ENCODE measurements at regions not wholly inside any gene's neighbourhood (a gene's known extent, or its start where the extent isn't known, plus 50 kb on each side); places are given as distances from the start of the nearest gene placed in this dataset.

DNA sequence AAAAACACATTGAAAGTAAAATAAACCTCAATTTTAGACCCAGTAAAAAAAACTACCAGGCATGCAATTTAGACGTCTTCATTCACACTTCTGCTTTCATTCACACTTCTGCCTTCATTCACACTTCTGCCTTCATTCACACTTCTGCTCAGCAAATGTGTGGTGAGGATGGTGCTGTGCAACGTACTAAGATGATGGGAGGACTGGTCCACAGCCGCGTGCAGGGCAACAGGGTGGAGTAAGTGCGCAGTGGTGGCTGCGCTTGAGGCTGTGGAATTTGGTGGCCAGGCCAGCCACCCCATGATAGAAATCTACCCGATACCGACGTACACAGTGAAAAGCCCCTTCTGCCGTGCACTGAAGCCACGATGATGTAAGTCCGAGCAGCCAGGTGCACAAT is 114.3 kb upstream of the CD93 start:
- intact Hi-C loops (cut with DNase I): no loop called here

DNA sequence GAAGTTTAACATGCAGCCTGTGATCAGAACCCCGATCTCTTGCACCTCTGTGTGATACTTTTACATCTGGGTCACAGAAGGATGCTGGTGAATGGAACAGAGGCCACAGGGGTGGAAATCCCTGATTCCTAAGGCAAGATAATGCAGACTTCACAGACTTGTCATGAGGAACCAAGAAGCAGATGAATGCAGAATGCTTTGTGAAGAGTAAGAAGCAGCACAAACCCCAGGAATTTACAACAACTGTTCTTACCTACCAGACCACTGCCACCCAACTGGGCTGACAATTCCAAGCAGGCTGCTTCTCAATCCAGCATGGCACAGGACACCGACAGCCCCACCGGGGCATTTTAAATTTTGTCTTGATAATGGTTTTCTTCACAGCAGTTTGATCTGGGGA is 113.2 kb upstream of the CD93 start:
- intact Hi-C loops (cut with DNase I): no loop called here

More for the DNA sequence above, 114.3 kb upstream of the CD93 start:
- DNase-seq (ENCODE audit: low spot score): no peak

DNA sequence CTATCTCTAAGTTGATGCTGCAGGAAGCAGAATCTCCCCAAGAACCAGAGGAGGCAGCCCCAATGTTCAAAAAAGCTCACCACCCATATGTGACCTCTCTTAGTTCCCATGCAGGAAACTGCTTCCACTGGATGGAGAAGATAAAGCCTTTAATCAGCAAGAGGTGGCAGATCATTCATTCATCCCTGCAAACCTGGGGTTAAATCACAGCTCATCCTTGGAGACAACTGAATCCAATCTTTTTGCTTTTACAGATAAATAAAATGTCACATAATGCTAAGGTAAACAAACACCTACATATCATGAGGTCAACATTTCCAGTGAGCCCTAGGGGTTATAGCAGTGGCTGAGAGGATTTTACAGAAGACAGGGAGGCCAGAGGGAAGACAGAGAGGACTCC is 112.7 kb upstream of the CD93 start:
- intact Hi-C loops (cut with DNase I): no loop called here
- no peak for DNase-seq (ENCODE audit: low spot score)

More for the DNA sequence above, 113.2 kb upstream of the CD93 start:
- no peak for DNase-seq (ENCODE audit: low spot score)

DNA sequence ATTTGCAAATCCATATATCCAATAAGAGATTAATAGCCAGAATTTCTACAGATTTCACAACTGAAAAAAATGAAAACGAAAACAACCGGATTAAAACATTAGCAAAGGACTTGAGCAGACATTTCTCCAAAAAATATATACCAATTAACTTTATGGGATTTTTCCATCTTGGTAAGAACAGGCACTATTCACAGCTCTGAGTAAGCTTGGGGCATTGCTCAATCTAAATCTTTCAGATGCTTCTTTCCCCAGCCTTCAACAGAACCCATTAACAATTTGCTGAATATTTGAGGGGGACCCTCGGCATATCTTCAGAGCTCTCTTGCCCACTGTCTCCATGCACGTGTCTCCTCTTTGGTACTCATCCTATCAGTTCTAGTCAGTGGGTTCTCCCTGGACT is 111.7 kb upstream of the CD93 start:
- intact Hi-C loops (cut with DNase I): no loop called here
- no peak for DNase-seq (ENCODE audit: low spot score)

DNA sequence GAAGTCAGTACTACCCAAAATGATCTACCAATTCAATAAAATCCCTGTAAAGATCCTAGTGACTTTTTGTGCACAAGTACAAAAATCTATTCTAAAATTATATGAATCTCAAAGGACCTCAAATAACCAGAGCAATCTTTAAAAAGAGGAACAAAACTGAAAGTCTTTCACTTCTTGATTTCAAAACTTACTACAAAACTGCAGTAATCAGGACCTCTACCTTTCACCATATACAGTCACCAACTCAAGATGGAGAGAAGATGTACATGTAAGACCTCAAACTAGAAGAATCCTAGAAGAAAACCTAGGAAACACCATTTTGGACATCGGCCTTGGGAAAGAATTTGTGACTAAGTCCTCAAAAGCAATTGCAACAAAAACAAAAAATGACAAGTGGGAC is 109.5 kb upstream of the CD93 start:
- no peak for DNase-seq (ENCODE audit: low spot score)
- intact Hi-C loops (cut with DNase I): no loop called here

DNA sequence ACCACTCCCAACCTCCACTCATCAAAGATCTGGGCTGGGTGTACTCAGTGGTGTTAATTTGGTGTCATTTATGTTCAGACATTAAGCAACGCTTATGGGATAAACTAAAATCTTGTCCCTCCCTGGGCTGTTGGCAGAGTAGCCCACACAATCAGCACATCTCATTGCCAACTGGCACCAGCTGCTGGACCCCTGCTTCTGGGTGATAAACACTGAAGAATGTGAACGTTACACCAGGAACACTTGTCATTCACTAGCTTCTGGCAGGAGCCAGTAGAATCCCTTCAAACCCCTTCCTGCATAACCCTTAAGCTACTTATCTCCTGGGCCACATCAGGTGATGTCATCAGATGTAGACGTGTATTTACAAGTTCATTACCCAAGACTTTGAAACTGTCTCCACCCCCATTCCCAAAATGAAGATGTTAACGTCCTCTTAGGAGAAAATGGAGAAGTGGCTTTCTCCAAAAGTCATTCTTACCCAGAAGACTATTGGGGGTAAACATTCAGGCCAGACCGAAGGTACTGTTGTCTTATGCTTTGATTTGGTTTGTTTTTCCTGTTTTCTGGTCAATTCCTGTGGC is 107.8 kb upstream of the CD93 start:
- no peak for DNase-seq (ENCODE audit: low spot score)
- intact Hi-C loops (cut with DNase I): no loop called here

DNA sequence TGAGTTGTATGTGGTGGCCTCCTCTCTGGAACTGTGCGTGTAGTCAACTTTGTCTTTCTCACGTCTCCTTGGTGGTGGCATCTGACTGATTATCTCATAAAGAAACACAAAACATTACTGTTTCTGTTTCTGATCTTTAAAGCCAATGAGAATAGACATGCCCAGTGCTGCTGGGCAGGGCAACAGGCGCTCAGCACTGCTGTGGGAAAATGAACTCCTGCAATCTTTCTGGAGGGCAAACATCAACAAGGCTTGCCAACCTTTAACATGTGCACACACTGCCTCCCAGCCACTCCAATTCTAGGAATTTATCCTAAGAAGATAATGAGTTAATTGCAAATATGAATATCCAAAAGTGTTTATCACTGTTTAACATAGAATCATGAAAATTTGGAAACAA is 106.3 kb upstream of the CD93 start:
- no peak for DNase-seq (ENCODE audit: low spot score)
- intact Hi-C loops (cut with DNase I): no loop called here

DNA sequence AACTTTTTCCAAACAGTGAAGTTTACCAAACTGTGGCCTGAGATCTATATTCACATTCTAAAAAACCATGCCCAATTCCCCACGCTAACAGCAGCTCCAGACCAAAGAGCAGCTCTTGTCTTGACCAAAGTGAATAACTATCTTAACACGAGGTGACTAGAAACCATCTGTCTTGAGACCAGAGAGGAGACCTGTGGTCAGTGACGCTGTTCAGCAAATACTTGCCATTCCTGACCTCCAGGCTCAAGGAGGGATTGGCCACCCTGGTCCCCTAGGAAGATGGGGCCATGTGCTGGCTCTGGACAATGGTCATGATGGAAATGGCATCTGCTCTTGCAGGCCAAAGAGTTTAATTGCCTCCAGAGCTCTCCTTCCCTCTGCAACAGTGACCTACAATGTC is 104.4 kb upstream of the CD93 start:
- intact Hi-C loops (cut with DNase I): no loop called here

DNA sequence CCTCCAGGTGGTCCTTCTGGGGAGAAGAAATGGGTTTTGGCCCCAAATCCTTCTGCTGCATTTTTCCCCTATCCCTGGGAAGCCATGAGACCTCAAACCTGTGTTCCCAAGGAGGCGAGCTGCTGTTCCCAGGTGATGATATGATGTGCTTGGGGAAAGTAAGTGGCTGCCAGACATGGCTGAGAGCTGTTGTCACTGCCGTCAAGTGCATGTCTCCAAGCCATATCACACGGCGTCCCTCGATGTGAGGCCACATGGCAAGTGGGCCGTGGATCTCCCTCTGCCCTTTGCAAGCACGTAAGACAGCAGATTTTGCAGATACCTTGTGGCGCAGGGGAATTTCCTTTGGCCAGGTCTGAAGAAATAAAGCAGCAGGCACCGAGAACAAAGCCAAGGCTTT is 103.7 kb upstream of the CD93 start:
- intact Hi-C loops (cut with DNase I): no loop called here
- DNase-seq (ENCODE audit: low spot score): no peak

More for the DNA sequence above, 104.4 kb upstream of the CD93 start:
- no peak for DNase-seq (ENCODE audit: low spot score)

DNA sequence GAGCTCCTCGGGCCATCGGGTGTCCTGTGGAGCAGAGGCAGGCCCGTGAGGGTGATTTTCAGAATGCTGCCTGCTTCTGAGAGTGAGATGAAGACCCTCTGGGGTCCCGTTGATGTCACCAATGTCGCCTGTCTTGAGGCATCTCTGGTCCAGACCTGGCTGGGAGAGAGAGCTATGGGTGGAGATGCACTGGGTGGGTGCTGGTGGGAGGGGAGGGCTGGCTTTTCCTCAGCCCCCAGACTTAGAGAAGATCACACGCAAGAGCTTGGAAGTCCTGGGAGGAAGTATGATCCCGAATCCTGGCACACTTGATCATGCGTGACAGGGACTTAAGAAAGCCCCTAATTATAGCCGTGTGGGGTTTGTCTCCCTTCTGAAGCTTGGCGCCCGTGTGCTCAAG is 103.2 kb upstream of the CD93 start:
- DNase-seq (ENCODE audit: low spot score): no peak
- intact Hi-C loops (cut with DNase I): no loop called here

DNA sequence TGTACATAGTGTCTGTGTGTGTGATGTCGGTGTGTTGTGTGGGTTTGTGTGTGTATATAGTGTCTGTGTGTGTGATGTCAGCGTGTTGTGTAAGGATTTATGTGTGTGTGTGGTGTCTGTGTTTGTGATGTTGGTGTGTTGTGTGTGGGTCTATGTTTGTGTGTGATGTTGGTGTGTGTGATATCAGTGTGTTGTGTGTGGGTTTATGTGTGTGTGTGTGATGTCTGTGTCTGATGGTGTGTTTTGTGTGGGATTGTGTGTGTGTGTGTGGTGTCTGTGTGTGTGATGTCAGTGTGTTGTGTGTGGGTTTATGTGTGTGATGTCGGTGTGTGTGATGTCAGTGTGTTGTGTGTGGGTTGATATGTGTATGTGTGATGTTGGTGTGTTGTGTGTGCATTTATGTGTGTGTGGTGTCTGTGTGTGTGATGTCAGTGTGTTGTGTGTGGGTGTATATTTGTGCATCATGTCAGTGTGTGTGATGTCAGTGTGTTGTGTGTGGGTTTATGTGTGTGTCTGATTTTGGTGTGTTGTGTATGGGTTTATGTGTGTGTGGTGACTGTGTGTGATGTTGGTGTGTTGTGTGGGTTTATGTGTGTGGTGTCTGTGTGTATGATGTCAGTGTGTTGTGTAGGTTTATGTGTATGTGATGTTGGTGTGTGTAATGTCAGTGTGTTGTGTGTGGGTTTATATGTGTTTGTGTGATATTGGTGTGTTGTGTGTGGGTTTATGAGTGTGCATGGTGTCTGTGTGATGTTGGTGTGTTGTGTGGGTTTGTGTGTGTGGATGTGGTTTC is 102.4 kb upstream of the CD93 start:
- intact Hi-C loops (cut with DNase I): no loop called here

DNA sequence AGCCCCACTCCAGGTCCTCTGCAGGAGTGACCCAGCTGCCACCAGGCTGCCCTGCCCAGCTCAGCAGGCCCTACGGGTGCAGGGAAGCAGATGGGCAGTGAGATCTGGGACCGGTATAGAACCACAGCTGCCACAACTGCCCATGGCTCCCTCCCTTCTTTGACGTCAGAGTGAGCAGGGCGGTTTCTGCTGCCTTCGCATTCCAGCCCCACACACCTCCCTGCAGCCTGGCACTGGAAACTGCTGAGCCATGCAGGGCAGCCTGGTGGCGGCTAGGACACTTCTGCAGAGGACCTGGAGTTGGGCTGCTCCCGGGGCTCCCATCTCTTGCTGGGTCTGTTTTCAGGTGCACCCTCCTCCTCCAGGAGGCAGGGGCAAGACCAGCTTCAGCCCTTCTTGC is 101.6 kb upstream of the CD93 start:
- DNase-seq (ENCODE audit: low spot score): no peak

More for the DNA sequence above, 102.4 kb upstream of the CD93 start:
- no peak for DNase-seq (ENCODE audit: low spot score)

DNA sequence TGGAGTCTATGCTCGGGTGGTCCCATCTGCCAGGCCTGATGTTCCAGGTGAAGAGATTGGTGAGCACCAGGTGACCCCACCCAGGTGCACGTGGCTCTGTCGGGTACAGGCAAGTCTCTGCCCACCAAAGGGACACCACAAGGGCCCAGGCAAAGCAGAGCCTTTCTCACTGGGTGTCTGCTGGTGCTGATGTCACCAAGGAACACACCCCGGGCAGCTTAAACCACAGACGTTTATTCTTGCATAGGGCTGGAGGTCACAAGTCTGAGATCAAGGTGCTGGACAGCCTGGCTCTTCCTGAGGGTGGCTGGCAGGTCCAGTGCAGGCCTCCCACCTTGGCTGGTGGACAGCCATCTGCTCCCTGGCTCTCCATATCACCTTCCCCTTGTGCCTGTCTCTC is 100.7 kb upstream of the CD93 start:
- intact Hi-C loops (cut with DNase I): no loop called here
- DNase-seq (ENCODE audit: low spot score): no peak

More for the DNA sequence above, 101.6 kb upstream of the CD93 start:
- intact Hi-C loops (cut with DNase I): no loop called here

DNA sequence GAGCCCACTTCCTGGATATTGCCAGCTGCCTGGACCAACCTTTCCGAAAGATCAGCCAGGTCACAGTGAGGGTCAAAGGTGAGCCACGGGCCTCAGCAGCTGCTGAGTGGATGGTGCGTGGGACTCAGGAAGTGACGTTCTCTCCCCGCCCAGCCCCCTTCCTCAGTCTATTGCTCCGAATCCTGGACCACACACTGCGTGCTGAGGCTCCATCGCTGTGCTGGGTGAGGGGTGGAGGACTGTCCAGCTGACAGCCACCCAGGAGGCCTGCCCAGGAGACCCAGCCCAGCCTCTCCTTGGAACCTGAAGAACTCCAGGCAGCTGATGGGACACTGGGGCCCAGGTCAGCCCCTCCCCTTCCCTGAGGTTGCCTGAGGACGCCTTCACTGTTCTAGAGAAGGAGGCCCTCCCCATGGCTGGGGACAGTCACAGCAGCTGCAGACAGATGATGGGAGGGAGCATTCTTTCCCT is 94.4 kb upstream of the CD93 start:
- peak; percentile 83 for DNase-seq (ENCODE audit: low spot score)
- intact Hi-C loops (cut with DNase I): no loop called here

DNA sequence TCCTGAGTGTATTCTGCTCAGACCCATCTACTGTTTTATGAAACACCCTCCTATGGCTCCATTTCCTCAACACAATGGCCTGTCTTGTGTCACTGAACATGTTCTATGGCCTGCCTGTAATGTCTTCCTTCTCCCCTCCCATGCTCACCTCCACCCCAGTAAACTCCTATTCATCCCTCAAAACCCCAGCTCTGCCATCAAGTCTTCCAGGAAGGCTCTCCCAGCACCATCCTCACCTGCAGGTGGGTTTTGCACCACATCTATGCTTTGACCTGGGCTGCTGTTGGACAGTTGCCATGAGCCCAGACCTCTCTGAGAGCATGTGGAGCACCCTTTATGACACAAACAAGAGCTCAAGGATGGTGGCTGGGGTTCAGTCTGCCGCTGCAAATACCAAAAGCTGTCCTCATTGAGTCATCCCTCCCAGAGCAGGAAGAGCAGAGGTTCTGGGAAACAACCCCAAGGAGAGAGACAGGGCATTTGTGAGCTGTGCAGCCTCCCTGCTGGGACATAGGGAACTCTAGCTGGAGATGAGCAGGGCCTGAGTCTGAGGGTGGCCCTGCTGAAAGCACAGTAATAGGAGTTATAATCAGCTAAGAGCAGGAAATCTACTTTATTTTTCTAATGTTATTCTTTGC is 93.8 kb upstream of the CD93 start:
- peak; percentile 68 for DNase-seq (ENCODE audit: low spot score)
- intact Hi-C loops (cut with DNase I): no loop called here

DNA sequence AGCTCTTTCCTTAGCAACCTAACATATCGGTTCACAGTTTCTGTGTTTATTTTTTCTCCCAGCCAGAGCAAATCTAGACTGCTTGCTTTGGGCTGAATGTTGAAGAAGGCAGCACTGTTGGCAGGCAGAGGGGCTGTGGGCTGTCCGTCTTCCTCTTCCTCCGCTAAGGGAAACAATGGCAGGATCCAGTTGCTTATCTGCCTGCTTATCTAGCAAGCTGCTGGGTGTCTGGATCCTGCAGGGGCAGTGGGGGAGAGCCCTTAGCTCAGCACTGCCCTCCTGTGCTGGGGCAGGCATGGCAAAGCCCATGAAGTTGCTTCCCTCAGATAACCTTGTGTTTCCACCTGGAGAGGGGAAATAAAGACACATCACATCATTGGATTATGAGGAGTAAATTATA is 92.7 kb upstream of the CD93 start:
- DNase-seq (ENCODE audit: low spot score): no peak
- intact Hi-C loops (cut with DNase I): no loop called here

DNA sequence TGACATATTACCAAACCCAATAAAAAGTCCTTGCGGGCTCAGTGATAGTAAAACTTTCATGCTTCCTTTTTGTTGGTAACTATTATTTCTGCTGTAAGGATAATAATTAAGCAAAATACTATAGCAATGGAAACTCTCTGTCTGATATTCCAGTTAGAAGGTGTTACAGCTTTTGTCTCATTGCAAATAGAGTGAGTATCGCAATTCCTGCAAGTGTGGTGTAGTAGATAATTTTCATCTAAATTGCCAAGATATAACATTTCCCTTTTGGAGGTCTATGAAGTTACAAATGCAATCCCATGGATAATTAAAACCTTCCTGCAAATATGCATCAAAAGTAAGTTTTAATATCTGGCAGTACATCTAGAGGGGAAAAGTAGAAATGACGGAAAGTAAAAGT is 88.7 kb upstream of the CD93 start:
- intact Hi-C loops (cut with DNase I): no loop called here
- DNase-seq (ENCODE audit: low spot score): no peak

DNA sequence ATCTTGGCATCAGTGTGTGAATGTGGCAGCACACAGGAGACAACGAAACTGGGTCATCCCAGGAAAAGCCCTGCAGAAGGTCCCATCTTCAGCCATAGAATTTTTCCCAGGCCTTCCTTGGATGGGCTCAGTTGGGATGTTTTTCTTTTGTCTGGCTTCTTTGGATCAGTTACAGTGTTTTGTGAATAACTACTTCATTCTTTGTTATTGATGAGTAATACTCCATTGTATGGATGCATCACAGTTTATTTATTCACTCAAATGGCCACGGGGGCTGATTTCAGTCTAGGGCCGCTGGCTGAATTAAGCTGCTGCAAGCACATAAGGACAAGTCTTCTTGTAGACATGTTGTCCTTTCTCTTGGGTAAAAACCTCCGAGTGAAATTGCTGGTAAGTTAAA is 81.3 kb upstream of the CD93 start:
- intact Hi-C loops (cut with DNase I): loop anchor here in 1 of 2 donors (5.0 kb wide), 1 partner anchor 40 kb away; no protein-coding TSS in a partner anchor
- no peak for DNase-seq (ENCODE audit: low spot score)

DNA sequence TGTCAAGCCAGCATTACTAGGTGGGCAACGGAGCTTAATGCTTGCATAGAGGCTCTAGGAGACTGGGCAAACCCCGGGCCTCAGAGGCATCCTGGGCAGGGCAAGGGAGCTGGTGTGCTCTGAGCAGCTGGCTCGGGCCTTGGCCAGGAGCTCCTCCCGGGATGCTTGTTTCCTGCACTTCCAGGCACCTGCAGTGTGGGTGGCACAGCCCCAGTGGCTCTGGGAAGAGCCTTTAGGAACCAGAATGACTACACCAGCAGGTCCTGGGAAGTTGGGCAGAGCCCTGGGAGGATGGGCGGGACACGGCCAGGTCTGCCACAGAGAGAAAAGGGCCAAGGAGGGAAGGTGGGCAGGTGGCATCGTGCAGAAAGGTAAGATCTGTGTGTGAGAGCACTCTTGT is 80.4 kb upstream of the CD93 start:
- intact Hi-C loops (cut with DNase I): loop anchor here in 1 of 2 donors (5.0 kb wide), 1 partner anchor 41 kb away; no protein-coding TSS in a partner anchor
- DNase-seq (ENCODE audit: low spot score): no peak

DNA sequence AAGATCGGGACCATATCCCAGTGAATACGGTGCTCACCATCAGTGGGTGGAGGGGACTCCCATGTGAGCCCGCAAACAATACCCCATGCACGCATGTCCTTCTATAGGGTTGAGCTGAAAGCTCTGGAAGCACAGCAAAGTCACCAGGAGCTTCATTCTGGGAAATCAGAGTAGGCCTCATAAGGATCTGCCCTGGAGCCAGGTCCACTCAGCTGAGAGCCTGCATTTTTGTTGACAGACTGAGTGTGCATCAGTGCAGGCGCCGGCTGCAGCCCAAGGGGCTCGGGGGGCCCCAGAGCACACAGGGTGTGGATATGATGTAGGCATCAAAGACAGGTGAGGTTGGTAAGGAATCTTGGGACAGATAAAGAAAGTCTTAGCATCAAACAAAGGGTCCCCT is 79.8 kb upstream of the CD93 start:
- intact Hi-C loops (cut with DNase I): loop anchor here in 1 of 2 donors (5.0 kb wide), 1 partner anchor 41 kb away; no protein-coding TSS in a partner anchor
- no peak for DNase-seq (ENCODE audit: low spot score)

All from posterior vena cava (tissue), 2 donors.